Neural cell (in vitro differentiated cells): ENCODE measurements at regions not wholly inside any gene's neighbourhood (a gene's known extent, or its start where the extent isn't known, plus 50 kb on each side); places are given as distances from the start of the nearest gene placed in this dataset.

Experiments
- CTCF ChIP-seq: fragments of 450-650 bp; IDR thresholded peaks from 2 replicates; pipeline ENCODE4 v1.5.1; 2014; ENCODE audit warnings: antibody characterized with exemption, mild to moderate bottlenecking, moderate library complexity; ENCODE audit not compliant: poor library complexity, severe bottlenecking
- EP300 ChIP-seq: fragments of 450-650 bp; conservative IDR thresholded peaks from 2 replicates; pipeline ENCODE4 v1.6.1; 2014; ENCODE audit warnings: antibody characterized with exemption, mild to moderate bottlenecking, moderate library complexity; ENCODE audit not compliant: poor library complexity, severe bottlenecking
- EZH2 ChIP-seq: fragments of 200-600, 300-800 bp; shearing (Covaris generic), sonication (generic); IDR thresholded peaks from 2 replicates; pipeline ENCODE4 v1.6.1; 2014; ENCODE audit warnings: antibody characterized with exemption, low read length, borderline replicate concordance, mild to moderate bottlenecking; ENCODE audit not compliant: insufficient read depth, poor library complexity, severe bottlenecking
- MXI1 ChIP-seq: fragments of 450-650 bp; conservative IDR thresholded peaks from 2 replicates; pipeline ENCODE4 v1.6.1; 2014; ENCODE audit warnings: antibody characterized with exemption, mild to moderate bottlenecking; ENCODE audit not compliant: poor library complexity, severe bottlenecking
- POLR2AphosphoS5 ChIP-seq: IDR thresholded peaks from 2 replicates; pipeline ENCODE4 v1.6.1; 2012
- RAD21 ChIP-seq: fragments of 450-650 bp; conservative IDR thresholded peaks from 2 replicates; pipeline ENCODE4 v1.6.1; 2014; ENCODE audit warnings: antibody characterized with exemption, mild to moderate bottlenecking, moderate library complexity
- TAF1 ChIP-seq: IDR thresholded peaks from 2 replicates; pipeline ENCODE4 v1.6.1; 2012; ENCODE audit warnings: low read depth

- no peak for TF ChIP-seq CTCF
- no peak for TF ChIP-seq RAD21
- no peak for TF ChIP-seq POLR2AphosphoS5
- no peak for TF ChIP-seq EP300
- TF ChIP-seq EZH2: no peak
- TF ChIP-seq TAF1: no peak
- no peak for TF ChIP-seq MXI1
Measured at GRCh38 chr17:13362341-13363122, 239.2 kb downstream of the HS3ST3A1 start.
